Fibroblast of lung (primary cell): ENCODE measurements at regions not wholly inside any gene's neighbourhood (a gene's known extent, or its start where the extent isn't known, plus 50 kb on each side); places are given as distances from the start of the nearest gene placed in this dataset.
"Not testable (repeated sequence)": the region's sequence is repeated elsewhere in the genome, so short reads cannot be mapped to it uniquely, and the experiment has no call there.

Experiments
- DNase-seq, 2 donors: peaks; one replicate each; pipeline versions ENCODE4 v3.0.0 to v3.0.0-alpha.2; 2010; ENCODE audit warnings: low read depth in 2 of 2
- H2AFZ ChIP-seq: 2 replicates; pipeline ENCODE4 v1.5.1; 2012; ENCODE audit warnings: low read length, control low read depth, inconsistent platforms
- H3K27ac ChIP-seq: 2 replicates; pipeline ENCODE4 v1.5.1; 2011; ENCODE audit warnings: low read length, control low read depth; ENCODE audit not compliant: insufficient read depth
- H3K27me3 ChIP-seq: 2 replicates; pipeline ENCODE4 v1.5.1; 2011; ENCODE audit warnings: mild to moderate bottlenecking, low read length; ENCODE audit not compliant: control insufficient read depth, insufficient read depth
- H3K36me3 ChIP-seq: 2 replicates; pipeline ENCODE4 v1.5.1; 2011; ENCODE audit warnings: low read length; ENCODE audit not compliant: control insufficient read depth, insufficient read depth
- H3K4me1 ChIP-seq: 2 replicates; pipeline ENCODE4 v1.5.1; 2011; ENCODE audit warnings: low read length; ENCODE audit not compliant: control insufficient read depth, insufficient read depth; ENCODE audit errors: extremely low read depth
- H3K4me2 ChIP-seq: 2 replicates; pipeline ENCODE4 v1.5.1; 2011; ENCODE audit warnings: low read length, control low read depth; ENCODE audit not compliant: insufficient read depth; ENCODE audit errors: extremely low read depth
- H3K4me3 ChIP-seq, 4 experiments: fragments of 200-600 bp in 1 of 4; sonication (generic) in 1 of 4; replicated peaks in 1 of 4; 2 replicates each; pipeline ENCODE4 v1.5.1; 2011 to 2016; ENCODE audit warnings: low read length in 4 of 4, low read depth in 3 of 4, mild to moderate bottlenecking in 3 of 4, control low read depth in 2 of 4, inconsistent platforms in 1 of 4, mixed read lengths in 1 of 4; ENCODE audit not compliant: insufficient read depth in 1 of 4; ENCODE audit errors: control extremely low read depth in 1 of 4
- H3K79me2 ChIP-seq: 2 replicates; pipeline ENCODE4 v1.5.1; 2012; ENCODE audit warnings: mild to moderate bottlenecking, low read length, inconsistent platforms; ENCODE audit not compliant: control insufficient read depth, insufficient read depth
- H3K9ac ChIP-seq: 2 replicates; pipeline ENCODE4 v1.5.1; 2011; ENCODE audit warnings: mild to moderate bottlenecking, low read length, control low read depth; ENCODE audit not compliant: insufficient read depth
- H3K9me3 ChIP-seq: 2 replicates; pipeline ENCODE4 v1.5.1; 2012; ENCODE audit warnings: low read depth, low read length; ENCODE audit not compliant: control insufficient read depth, insufficient read depth
- H4K20me1 ChIP-seq: 2 replicates; pipeline ENCODE4 v1.5.1; 2011; ENCODE audit warnings: low read length; ENCODE audit not compliant: control insufficient read depth, insufficient read depth; ENCODE audit errors: extremely low read depth
- EZH2 ChIP-seq: IDR thresholded peaks from 2 replicates; pipeline ENCODE4 v1.5.1; 2012; ENCODE audit warnings: low read length, control low read depth, mild to moderate bottlenecking; ENCODE audit errors: missing control alignments
- TF ChIP-seq, protein P1 (sequence below), 2 donors: IDR thresholded peaks in 1 of 2; conservative IDR thresholded peaks in 1 of 2; 1 replicate in 1 of 2; 2 replicates in 1 of 2; pipeline ENCODE4 v1.5.1; 2011 to 2012; ENCODE audit warnings: low read length in 2 of 2, control low read depth in 1 of 2, inconsistent platforms in 1 of 2, low read depth in 1 of 2, mild to moderate bottlenecking in 1 of 2

GRCh38 chr5:82439750-82440445 lies 161.7 kb upstream of the RPS23 start:
- Histone ChIP-seq H3K4me2 (no peak overlapping the region), H3K27ac (no peak overlapping the region), H3K4me1 (no peaks in the 10 kb centered on the region), H3K27me3 (no peaks in the 10 kb centered on the region), H3K9ac (no peak overlapping the region), H2AFZ (no peak overlapping the region), H3K9me3 (no peaks in the 10 kb centered on the region), H3K79me2 (no peaks in the 10 kb centered on the region), H3K4me3 (peak overlapping the region in 1 of 4 experiments; percentile 26), H4K20me1 (no peaks in the 10 kb centered on the region), H3K36me3 (no peaks in the 10 kb centered on the region)
- TF ChIP-seq EZH2, result no peak
- TF ChIP-seq, protein P1, sequence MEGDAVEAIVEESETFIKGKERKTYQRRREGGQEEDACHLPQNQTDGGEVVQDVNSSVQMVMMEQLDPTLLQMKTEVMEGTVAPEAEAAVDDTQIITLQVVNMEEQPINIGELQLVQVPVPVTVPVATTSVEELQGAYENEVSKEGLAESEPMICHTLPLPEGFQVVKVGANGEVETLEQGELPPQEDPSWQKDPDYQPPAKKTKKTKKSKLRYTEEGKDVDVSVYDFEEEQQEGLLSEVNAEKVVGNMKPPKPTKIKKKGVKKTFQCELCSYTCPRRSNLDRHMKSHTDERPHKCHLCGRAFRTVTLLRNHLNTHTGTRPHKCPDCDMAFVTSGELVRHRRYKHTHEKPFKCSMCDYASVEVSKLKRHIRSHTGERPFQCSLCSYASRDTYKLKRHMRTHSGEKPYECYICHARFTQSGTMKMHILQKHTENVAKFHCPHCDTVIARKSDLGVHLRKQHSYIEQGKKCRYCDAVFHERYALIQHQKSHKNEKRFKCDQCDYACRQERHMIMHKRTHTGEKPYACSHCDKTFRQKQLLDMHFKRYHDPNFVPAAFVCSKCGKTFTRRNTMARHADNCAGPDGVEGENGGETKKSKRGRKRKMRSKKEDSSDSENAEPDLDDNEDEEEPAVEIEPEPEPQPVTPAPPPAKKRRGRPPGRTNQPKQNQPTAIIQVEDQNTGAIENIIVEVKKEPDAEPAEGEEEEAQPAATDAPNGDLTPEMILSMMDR (conservative IDR thresholded peaks at IDR 0.05 in 1 of 2, IDR thresholded peaks at IDR 0.05 in 1 of 2; ENCODE audit: low read depth in 1 of 2, low read length in 2 of 2), result no peak
- DNase-seq, result peak in 1 of 2 donors; percentile 93

DNA sequence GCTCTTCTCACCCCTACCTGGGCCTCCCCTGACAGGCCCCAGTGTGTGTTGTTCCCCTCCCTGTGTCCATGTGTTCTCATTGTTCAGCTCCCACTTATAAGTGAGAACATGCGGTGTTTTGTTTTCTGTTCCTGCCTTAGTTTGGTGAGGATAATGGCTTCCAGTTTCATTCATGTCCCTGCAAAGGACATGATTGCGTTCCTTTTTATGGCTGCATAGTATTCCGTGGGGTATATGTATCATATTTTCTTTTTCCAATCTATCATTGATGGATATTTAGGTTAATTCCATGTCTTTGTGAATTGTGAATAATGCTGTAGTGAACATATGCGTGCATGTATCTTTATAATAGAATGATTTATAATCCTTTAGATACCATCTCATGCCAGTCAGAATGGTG lies 159.4 kb upstream of the RPS23 start:
- H4K20me1 ChIP-seq, H3K4me2 ChIP-seq, H3K36me3 ChIP-seq, DNase-seq, H3K27me3 ChIP-seq, H3K79me2 ChIP-seq, H3K9me3 ChIP-seq, H3K4me3 ChIP-seq, H3K9ac ChIP-seq, H3K27ac ChIP-seq, H3K4me1 ChIP-seq, H2AFZ ChIP-seq: not testable (repeated sequence)

- Histone ChIP-seq H3K4me3 (no peak overlapping the region), H3K9ac (no peak overlapping the region), H2AFZ (no peak overlapping the region), H3K9me3 (no peaks in the 10 kb centered on the region), H3K4me1 (no peaks in the 10 kb centered on the region), H3K36me3 (no peaks in the 10 kb centered on the region), H4K20me1 (no peaks in the 10 kb centered on the region), H3K27ac (no peak overlapping the region), H3K79me2 (no peaks in the 10 kb centered on the region), H3K27me3 (no peaks in the 10 kb centered on the region), H3K4me2 (no peak overlapping the region)
- TF ChIP-seq, protein P1 (conservative IDR thresholded peaks at IDR 0.05 in 1 of 2, IDR thresholded peaks at IDR 0.05 in 1 of 2; ENCODE audit: low read depth in 1 of 2, low read length in 2 of 2), result no peak
- no peak for TF ChIP-seq EZH2
- DNase-seq, result no peak
These were observed 158.1 kb upstream of the RPS23 start for GRCh38 chr5:82436291-82436690.

GRCh38 chr5:82434696-82435660 lies 156.8 kb upstream of the RPS23 start:
- H3K27me3 ChIP-seq, H3K79me2 ChIP-seq, H3K4me2 ChIP-seq, H3K9me3 ChIP-seq, H3K36me3 ChIP-seq, DNase-seq, H3K9ac ChIP-seq, H4K20me1 ChIP-seq, H3K4me3 ChIP-seq, H3K4me1 ChIP-seq, H2AFZ ChIP-seq, H3K27ac ChIP-seq: not testable (repeated sequence)
